ENCODE measurements at regions not wholly inside any gene's neighbourhood (a gene's known extent, or its start where the extent isn't known, plus 50 kb on each side); places are given as distances from the start of the nearest gene placed in this dataset.

GRCh38 chr3:187571701-187572100 is 98.5 kb downstream of the SST start:
- H3K9ac ChIP-seq (ENCODE audit: low read length), result no peak overlapping the region
- H3K4me1 ChIP-seq (ENCODE audit: control insufficient read depth, low read depth, low read length), result peaks cover 24% of the 10 kb centered on the region
- no peaks in the 10 kb centered on the region for H3K27me3 ChIP-seq (ENCODE audit: control insufficient read depth, insufficient read depth, low read length)
- no peak overlapping the region for H3K27ac ChIP-seq (ENCODE audit: low read length)
- no peaks in the 10 kb centered on the region for H3K36me3 ChIP-seq (ENCODE audit: control insufficient read depth, low read depth, low read length)
- H3K9me3 ChIP-seq (ENCODE audit: control insufficient read depth, low read depth, low read length), result no peaks in the 10 kb centered on the region
- no peak overlapping the region for H3K4me3 ChIP-seq (ENCODE audit: low read length)

- Histone ChIP-seq H3K27ac (ENCODE audit: low read length) (no peak overlapping the region), H3K4me3 (ENCODE audit: low read length) (no peak overlapping the region), H3K36me3 (ENCODE audit: control insufficient read depth, low read depth, low read length) (no peaks in the 10 kb centered on the region), H3K9me3 (ENCODE audit: control insufficient read depth, low read depth, low read length) (no peaks in the 10 kb centered on the region), H3K9ac (ENCODE audit: low read length) (no peak overlapping the region), H3K27me3 (ENCODE audit: control insufficient read depth, insufficient read depth, low read length) (no peaks in the 10 kb centered on the region), H3K4me1 (ENCODE audit: control insufficient read depth, low read depth, low read length) (peaks cover 24% of the 10 kb centered on the region)
These were observed 99.4 kb downstream of the SST start for GRCh38 chr3:187570776-187571175.

GRCh38 chr3:187568171-187568570 is 102.0 kb downstream of the SST start:
- Histone ChIP-seq H3K4me3 (ENCODE audit: low read length) (no peak overlapping the region), H3K36me3 (ENCODE audit: control insufficient read depth, low read depth, low read length) (no peaks in the 10 kb centered on the region), H3K27ac (ENCODE audit: low read length) (no peak overlapping the region), H3K9ac (ENCODE audit: low read length) (no peak overlapping the region), H3K4me1 (ENCODE audit: control insufficient read depth, low read depth, low read length) (peaks cover 24% of the 10 kb centered on the region), H3K9me3 (ENCODE audit: control insufficient read depth, low read depth, low read length) (no peaks in the 10 kb centered on the region), H3K27me3 (ENCODE audit: control insufficient read depth, insufficient read depth, low read length) (no peaks in the 10 kb centered on the region)

GRCh38 chr3:187567661-187568121 is 102.5 kb downstream of the SST start:
- no peak overlapping the region for H3K27ac ChIP-seq (ENCODE audit: low read length)
- H3K4me3 ChIP-seq (ENCODE audit: low read length), result no peak overlapping the region
- H3K9ac ChIP-seq (ENCODE audit: low read length), result no peak overlapping the region

GRCh38 chr3:187567021-187567420 is 103.2 kb downstream of the SST start:
- no peak overlapping the region for H3K4me3 ChIP-seq (ENCODE audit: low read length)
- no peak overlapping the region for H3K9ac ChIP-seq (ENCODE audit: low read length)
- H3K4me1 ChIP-seq (ENCODE audit: control insufficient read depth, low read depth, low read length), result peaks cover 18% of the 10 kb centered on the region
- no peaks in the 10 kb centered on the region for H3K9me3 ChIP-seq (ENCODE audit: control insufficient read depth, low read depth, low read length)
- no peaks in the 10 kb centered on the region for H3K27me3 ChIP-seq (ENCODE audit: control insufficient read depth, insufficient read depth, low read length)
- H3K27ac ChIP-seq (ENCODE audit: low read length), result no peak overlapping the region
- no peaks in the 10 kb centered on the region for H3K36me3 ChIP-seq (ENCODE audit: control insufficient read depth, low read depth, low read length)

More at GRCh38 chr3:187567661-187568121, 102.5 kb downstream of the SST start:
- Histone ChIP-seq H3K4me1 (ENCODE audit: control insufficient read depth, low read depth, low read length) (peaks cover 23% of the 10 kb centered on the region), H3K36me3 (ENCODE audit: control insufficient read depth, low read depth, low read length) (no peaks in the 10 kb centered on the region), H3K9me3 (ENCODE audit: control insufficient read depth, low read depth, low read length) (no peaks in the 10 kb centered on the region), H3K27me3 (ENCODE audit: control insufficient read depth, insufficient read depth, low read length) (no peaks in the 10 kb centered on the region)

- H3K9ac ChIP-seq (ENCODE audit: low read length), result no peak overlapping the region
- H3K9me3 ChIP-seq (ENCODE audit: control insufficient read depth, low read depth, low read length), result no peaks in the 10 kb centered on the region
- H3K27ac ChIP-seq (ENCODE audit: low read length), result no peak overlapping the region
- H3K36me3 ChIP-seq (ENCODE audit: control insufficient read depth, low read depth, low read length), result no peaks in the 10 kb centered on the region
- peaks cover 18% of the 10 kb centered on the region for H3K4me1 ChIP-seq (ENCODE audit: control insufficient read depth, low read depth, low read length)
- no peak overlapping the region for H3K4me3 ChIP-seq (ENCODE audit: low read length)
- H3K27me3 ChIP-seq (ENCODE audit: control insufficient read depth, insufficient read depth, low read length), result no peaks in the 10 kb centered on the region
These were observed 104.5 kb downstream of the SST start for GRCh38 chr3:187565701-187566100.

GRCh38 chr3:187558990-187559389 is 111.2 kb downstream of the SST start:
- H3K4me1 ChIP-seq (ENCODE audit: control insufficient read depth, low read depth, low read length), result no peaks in the 10 kb centered on the region
- H3K9me3 ChIP-seq (ENCODE audit: control insufficient read depth, low read depth, low read length), result no peaks in the 10 kb centered on the region
- H3K36me3 ChIP-seq (ENCODE audit: control insufficient read depth, low read depth, low read length), result no peaks in the 10 kb centered on the region
- H3K4me3 ChIP-seq (ENCODE audit: low read length), result no peak overlapping the region
- H3K27ac ChIP-seq (ENCODE audit: low read length), result no peak overlapping the region
- no peaks in the 10 kb centered on the region for H3K27me3 ChIP-seq (ENCODE audit: control insufficient read depth, insufficient read depth, low read length)
- no peak overlapping the region for H3K9ac ChIP-seq (ENCODE audit: low read length)

GRCh38 chr3:187551416-187551815 is 118.8 kb downstream of the SST start:
- Histone ChIP-seq H3K4me1 (ENCODE audit: control insufficient read depth, low read depth, low read length) (no peaks in the 10 kb centered on the region), H3K36me3 (ENCODE audit: control insufficient read depth, low read depth, low read length) (no peaks in the 10 kb centered on the region), H3K9ac (ENCODE audit: low read length) (no peak overlapping the region), H3K9me3 (ENCODE audit: control insufficient read depth, low read depth, low read length) (no peaks in the 10 kb centered on the region), H3K27ac (ENCODE audit: low read length) (no peak overlapping the region), H3K4me3 (ENCODE audit: low read length) (no peak overlapping the region), H3K27me3 (ENCODE audit: control insufficient read depth, insufficient read depth, low read length) (no peaks in the 10 kb centered on the region)

- H3K36me3 ChIP-seq (ENCODE audit: control insufficient read depth, low read depth, low read length), result no peaks in the 10 kb centered on the region
- H3K27ac ChIP-seq (ENCODE audit: low read length), result no peak overlapping the region
- no peak overlapping the region for H3K4me3 ChIP-seq (ENCODE audit: low read length)
- no peaks in the 10 kb centered on the region for H3K27me3 ChIP-seq (ENCODE audit: control insufficient read depth, insufficient read depth, low read length)
- H3K9ac ChIP-seq (ENCODE audit: low read length), result no peak overlapping the region
- no peaks in the 10 kb centered on the region for H3K4me1 ChIP-seq (ENCODE audit: control insufficient read depth, low read depth, low read length)
- no peaks in the 10 kb centered on the region for H3K9me3 ChIP-seq (ENCODE audit: control insufficient read depth, low read depth, low read length)
These were observed 119.7 kb downstream of the SST start for GRCh38 chr3:187550446-187550845.

- no peaks in the 10 kb centered on the region for H3K4me1 ChIP-seq (ENCODE audit: control insufficient read depth, low read depth, low read length)
- no peak overlapping the region for H3K4me3 ChIP-seq (ENCODE audit: low read length)
- no peaks in the 10 kb centered on the region for H3K36me3 ChIP-seq (ENCODE audit: control insufficient read depth, low read depth, low read length)
- no peaks in the 10 kb centered on the region for H3K27me3 ChIP-seq (ENCODE audit: control insufficient read depth, insufficient read depth, low read length)
- H3K9ac ChIP-seq (ENCODE audit: low read length), result no peak overlapping the region
- H3K27ac ChIP-seq (ENCODE audit: low read length), result no peak overlapping the region
- no peaks in the 10 kb centered on the region for H3K9me3 ChIP-seq (ENCODE audit: control insufficient read depth, low read depth, low read length)
These were observed 124.8 kb downstream of the SST start for GRCh38 chr3:187545366-187545765.

GRCh38 chr3:187544326-187544725 is 125.9 kb downstream of the SST start:
- Histone ChIP-seq H3K9ac (ENCODE audit: low read length) (no peak overlapping the region), H3K4me3 (ENCODE audit: low read length) (no peak overlapping the region)

GRCh38 chr3:187540847-187541246 is 129.3 kb downstream of the SST start:
- Histone ChIP-seq H3K4me3 (ENCODE audit: low read length) (no peak overlapping the region), H3K27me3 (ENCODE audit: control insufficient read depth, insufficient read depth, low read length) (no peaks in the 10 kb centered on the region), H3K9me3 (ENCODE audit: control insufficient read depth, low read depth, low read length) (no peaks in the 10 kb centered on the region), H3K36me3 (ENCODE audit: control insufficient read depth, low read depth, low read length) (no peaks in the 10 kb centered on the region), H3K27ac (ENCODE audit: low read length) (no peak overlapping the region), H3K9ac (ENCODE audit: low read length) (no peak overlapping the region), H3K4me1 (ENCODE audit: control insufficient read depth, low read depth, low read length) (no peaks in the 10 kb centered on the region)

More at GRCh38 chr3:187544326-187544725, 125.9 kb downstream of the SST start:
- Histone ChIP-seq H3K9me3 (ENCODE audit: control insufficient read depth, low read depth, low read length) (no peaks in the 10 kb centered on the region), H3K4me1 (ENCODE audit: control insufficient read depth, low read depth, low read length) (no peaks in the 10 kb centered on the region), H3K27me3 (ENCODE audit: control insufficient read depth, insufficient read depth, low read length) (no peaks in the 10 kb centered on the region), H3K27ac (ENCODE audit: low read length) (no peak overlapping the region), H3K36me3 (ENCODE audit: control insufficient read depth, low read depth, low read length) (no peaks in the 10 kb centered on the region)
